GM18508 (cell line): ENCODE measurements at regions not wholly inside any gene's neighbourhood (a gene's known extent, or its start where the extent isn't known, plus 50 kb on each side); places are given as distances from the start of the nearest gene placed in this dataset.
"Not testable (repeated sequence)": the region's sequence is repeated elsewhere in the genome, so short reads cannot be mapped to it uniquely, and the experiment has no call there.

ENCODE experiments used
- ATAC-seq: cut with Tn5 transposase; IDR thresholded peaks from one replicate; pipeline ENCODE4 v1.9.1; 2021; ENCODE audit warnings: moderate number of reproducible peaks; ENCODE audit not compliant: insufficient read depth, unreplicated experiment

- no peak for ATAC-seq
Observed at GRCh38 chr18:66931010-66931409, 327.1 kb upstream of the CDH19 start.

- ATAC-seq: no peak
Observed at GRCh38 chr18:66916834-66917233, 312.9 kb upstream of the CDH19 start.

- no peak for ATAC-seq
Observed at GRCh38 chr18:66900837-66901236, 296.9 kb upstream of the CDH19 start.

- ATAC-seq: no peak
Observed at GRCh38 chr18:66895631-66896030, 291.7 kb upstream of the CDH19 start.

- ATAC-seq: no peak
Observed at GRCh38 chr18:66894851-66895250, 291.0 kb upstream of the CDH19 start.

DNA sequence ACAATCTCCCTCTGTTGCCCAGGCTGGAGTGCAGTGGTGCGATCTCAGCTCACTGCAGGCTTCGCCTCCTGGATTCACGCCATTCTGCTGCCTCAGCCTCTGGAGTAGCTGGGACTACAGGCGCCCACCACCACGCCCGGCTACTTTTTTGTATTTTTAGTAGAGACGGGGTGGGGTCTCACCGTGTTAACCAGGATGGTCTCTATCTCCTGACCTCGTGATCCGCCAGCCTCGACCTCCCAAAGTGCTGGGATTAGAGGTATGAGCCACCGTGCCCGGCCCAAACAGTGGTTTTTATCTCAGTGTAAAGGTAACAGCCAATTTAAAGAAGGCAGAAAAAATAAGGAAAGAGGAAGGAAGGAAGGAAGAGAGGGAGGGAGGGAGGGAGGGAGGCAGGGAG lies 288.5 kb upstream of the CDH19 start:
- ATAC-seq: not testable (repeated sequence)

DNA sequence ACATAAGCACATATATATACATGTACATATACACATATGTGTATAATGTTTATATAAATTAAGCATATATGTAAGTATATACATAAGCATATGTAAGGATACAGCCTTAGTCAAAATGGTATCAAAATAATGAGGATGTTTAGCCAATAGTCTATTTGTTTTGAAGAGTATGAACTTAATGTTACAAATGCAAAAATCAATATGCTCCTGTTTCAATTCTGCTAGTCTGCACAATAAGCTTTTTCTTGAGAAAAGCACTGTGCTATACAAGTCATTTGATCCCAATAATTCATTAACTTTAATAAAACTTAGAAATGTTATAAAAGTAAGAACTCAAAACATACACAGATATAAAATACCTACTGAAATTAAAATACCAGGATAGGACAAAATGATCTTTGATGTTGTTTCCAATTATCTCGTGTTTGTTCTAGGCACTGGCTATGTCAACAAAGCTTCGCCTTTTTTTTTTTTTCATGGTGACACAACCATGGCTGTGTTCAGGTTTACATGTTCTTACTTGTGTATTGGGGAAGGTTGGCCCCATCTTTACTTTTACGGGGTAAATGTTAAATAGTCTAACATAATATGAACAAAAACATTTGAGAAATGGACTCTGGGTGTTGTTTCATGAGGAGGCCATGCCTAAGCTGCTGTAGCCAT lies 271.1 kb upstream of the CDH19 start:
- ATAC-seq: no peak

DNA sequence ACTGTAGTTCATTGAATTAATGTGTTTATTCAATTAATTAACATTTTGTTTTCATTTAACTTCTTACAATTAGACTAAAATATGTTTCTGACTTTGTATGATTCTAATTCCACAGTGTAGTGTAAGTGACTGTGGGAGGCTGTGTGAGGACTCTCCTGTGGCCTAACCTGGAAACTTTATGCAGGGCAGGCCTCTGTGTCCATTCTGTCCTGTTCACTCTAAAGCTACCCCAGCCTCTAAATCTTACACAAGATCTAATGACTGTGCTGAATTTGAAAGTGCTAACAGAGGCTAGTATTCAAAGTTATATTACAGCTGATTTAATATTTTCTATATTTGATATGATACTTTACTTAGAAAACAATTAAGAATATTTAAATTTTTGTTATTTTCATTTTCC lies 270.5 kb upstream of the CDH19 start:
- ATAC-seq: no peak

GRCh38 chr18:66873899-66874298 lies 270.0 kb upstream of the CDH19 start:
- no peak for ATAC-seq

DNA sequence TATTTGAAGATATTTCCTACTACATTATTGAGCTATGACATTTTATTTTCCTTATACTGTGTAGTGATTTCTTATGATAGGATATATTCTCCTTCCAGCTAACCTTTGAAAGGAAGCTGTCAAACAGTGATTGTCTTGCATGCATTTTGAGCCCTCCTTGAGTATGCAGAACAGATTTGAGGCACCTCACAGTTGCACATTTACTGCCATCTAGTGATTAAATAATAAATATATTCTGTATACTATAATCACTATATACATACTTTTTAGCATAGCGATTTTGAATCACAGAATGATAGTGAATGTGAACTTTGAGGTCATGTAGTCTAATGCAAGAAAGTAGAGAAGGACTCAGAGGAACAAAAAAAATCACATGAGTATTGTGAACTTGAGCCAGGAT lies 268.4 kb upstream of the CDH19 start:
- no peak for ATAC-seq

- no peak for ATAC-seq
Observed at GRCh38 chr18:66867653-66868052, 263.8 kb upstream of the CDH19 start.

DNA sequence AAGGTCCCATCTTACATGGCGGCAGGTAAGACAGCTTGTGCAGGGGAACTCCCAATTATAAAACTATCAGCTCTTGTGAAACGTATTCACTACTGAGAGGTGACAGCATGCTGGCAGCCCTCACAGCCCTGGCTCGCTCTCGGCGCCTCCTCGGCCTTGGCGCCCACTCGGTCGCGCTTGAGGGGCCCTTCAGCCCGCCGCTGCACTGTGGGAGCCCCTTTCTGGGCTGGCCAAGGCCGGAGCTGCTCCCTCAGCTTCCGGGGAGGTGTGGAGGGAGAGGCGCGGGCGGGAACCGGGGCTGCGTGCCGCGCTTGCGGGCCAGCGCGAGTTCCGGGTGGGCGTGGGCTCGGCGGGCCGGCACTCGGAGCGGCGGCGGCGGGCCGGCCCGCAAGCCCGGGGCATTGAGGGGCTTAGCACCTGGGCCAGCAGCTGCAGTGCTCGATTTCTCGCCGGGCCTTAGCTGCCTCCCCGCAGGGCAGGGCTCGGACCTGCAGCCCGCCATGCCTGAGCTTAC lies 262.6 kb upstream of the CDH19 start:
- ATAC-seq: not testable (repeated sequence)

- ATAC-seq: no peak
Observed at GRCh38 chr18:66838340-66838987, 234.6 kb upstream of the CDH19 start.

GRCh38 chr18:66833646-66834045 lies 229.8 kb upstream of the CDH19 start:
- ATAC-seq: no peak

- no peak for ATAC-seq
Observed at GRCh38 chr18:66826211-66826610, 222.3 kb upstream of the CDH19 start.

- no peak for ATAC-seq
Observed at GRCh38 chr18:66825347-66825746, 221.5 kb upstream of the CDH19 start.

GRCh38 chr18:66819235-66819634 lies 215.3 kb upstream of the CDH19 start:
- ATAC-seq: no peak

DNA sequence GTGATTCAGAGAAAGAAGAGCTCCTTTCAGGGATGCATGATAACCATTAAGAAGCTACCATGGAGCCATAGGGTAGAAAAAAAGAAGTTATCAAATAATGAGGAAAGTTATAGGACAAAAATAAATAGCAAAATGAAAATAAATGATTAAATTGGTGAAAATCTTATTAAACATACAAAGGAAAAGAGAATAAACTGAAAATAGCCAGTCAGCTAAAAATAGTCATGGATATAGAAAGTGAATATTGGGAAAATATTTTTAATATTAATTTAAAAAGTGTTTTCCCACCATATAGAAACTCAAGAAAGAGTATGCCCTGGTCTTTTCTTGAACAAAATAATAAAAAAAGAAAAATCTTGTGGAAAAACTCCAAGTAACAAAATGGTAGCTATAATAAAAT lies 209.2 kb upstream of the CDH19 start:
- ATAC-seq: no peak

DNA sequence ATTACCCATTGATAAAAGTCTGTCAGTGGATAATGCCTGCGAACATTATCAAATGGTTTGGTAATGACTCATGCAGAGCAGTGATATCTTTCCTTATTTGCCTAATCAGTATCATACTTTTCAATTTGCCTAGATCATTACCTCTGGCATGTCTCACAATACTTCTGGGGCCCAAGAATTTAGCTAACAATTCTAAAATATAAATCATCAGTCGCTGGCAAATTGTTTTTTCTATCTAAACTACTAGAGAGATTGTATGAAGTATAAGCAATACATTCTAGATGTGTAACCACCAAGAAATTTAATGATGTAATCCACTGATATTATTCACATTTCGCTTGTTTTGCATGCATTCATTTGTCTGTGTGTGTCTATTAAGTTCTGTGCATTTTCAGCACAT lies 191.2 kb upstream of the CDH19 start:
- no peak for ATAC-seq

- ATAC-seq: no peak
Observed at GRCh38 chr18:66792466-66792865, 188.6 kb upstream of the CDH19 start.

- ATAC-seq: no peak
Observed at GRCh38 chr18:66780609-66781008, 176.7 kb upstream of the CDH19 start.

GRCh38 chr18:66778048-66778447 lies 174.2 kb upstream of the CDH19 start:
- no peak for ATAC-seq
